ENCODE measurements at regions not wholly inside any gene's neighbourhood (a gene's known extent, or its start where the extent isn't known, plus 50 kb on each side); places are given as distances from the start of the nearest gene placed in this dataset.

DNA sequence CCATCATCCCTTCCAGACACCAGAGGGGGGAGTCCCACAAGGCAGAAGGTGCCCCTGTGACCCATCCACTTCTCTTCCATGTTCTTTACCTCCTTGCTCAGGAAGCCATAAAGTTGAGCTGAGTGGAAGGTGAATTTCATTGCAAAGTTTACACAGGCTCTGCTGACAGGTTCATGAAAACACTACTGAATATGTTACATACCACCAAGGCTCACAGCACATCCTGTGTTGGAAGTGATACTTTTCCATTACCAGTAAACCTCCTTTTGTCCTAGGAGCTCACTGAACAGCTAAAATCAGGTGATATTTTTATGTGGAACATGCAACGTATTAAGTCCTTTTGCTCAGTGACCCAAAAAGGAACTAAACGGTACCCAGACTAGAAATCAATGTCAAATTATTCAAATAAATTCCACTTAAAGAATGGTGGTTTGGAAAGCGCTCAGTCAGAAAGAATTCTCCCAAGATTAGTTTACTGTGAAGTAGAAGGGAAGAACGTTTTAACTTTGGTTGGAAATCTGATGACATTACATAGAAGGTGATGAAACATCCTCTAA is 196.2 kb upstream of the NUDT4 start:
- DNase-seq (ENCODE audit: low spot score) = no peak
- in situ Hi-C loops (cut with HindIII; ENCODE audit: low sequenced_read_pairs) = no loop called here

DNA sequence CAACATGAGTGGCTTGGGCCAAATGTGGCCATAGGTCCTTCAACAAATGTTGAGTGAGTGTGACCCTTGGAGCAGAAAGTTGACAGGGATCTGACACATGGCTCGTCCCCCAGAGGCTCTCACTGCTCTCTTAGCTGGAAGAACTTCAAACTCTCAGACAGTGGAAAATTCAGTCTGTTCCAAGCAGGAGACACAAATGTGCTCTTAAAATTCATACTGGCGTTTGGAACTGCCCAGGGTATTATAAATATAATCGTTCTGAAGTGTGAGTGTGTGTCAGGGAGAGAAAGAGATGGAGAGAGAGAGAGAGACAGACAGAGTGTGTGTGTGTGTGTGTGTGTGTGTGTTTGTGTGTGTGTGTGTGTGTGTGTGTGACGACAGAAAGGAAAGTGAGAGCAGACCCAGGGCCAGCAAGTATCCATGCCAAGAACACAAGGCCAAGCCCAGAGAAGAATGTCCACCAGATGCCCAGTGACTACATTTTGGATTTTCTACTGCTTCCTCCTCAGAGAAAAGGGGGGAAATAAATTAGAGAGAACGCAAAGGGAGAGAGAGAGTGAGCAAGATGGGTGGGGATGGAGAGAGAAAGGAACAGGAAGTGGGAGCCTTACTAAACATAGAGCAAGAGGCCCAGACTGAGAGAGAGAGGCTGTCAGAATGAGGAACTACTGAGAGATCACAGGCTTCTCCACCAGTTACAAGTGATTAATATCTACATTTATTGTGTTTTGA is 193.6 kb upstream of the NUDT4 start:
- in situ Hi-C loops (cut with HindIII; ENCODE audit: low sequenced_read_pairs) = no loop called here

DNA sequence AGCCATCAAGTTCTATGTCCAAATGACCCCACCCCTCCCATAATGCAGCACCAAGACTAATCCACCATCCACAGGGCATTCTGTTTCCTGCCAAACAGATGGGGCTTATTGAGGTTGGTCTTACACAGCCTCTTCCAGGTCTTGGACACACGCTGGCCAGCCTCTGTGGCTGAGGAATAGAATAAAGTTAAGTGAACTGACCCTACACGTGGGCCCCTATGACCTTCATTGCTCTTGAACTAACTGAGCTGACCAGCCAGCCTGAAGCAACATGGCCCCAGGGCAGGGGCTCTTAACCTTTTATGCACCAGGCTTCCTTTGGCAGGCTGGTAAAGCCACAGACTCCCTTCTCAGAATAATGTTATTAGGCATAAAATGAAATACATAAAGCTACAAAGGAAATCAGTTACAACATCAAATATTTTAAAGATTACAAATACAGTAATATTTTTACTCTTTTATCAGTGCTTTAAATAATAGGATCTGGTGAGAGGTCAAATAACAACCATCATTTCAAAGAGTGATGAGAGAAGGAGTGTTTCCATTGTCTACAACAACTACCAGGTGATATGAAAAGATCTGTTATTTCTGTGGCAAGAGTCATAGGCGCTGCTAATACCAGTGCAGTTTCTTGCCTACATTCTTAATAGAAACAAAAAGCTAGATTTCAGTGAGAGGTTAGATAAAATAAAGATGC is 192.9 kb upstream of the NUDT4 start:
- no peak for DNase-seq (ENCODE audit: low spot score)
- in situ Hi-C loops (cut with HindIII; ENCODE audit: low sequenced_read_pairs) = no loop called here

More for the DNA sequence above, 193.6 kb upstream of the NUDT4 start:
- DNase-seq (ENCODE audit: low spot score) = no peak

DNA sequence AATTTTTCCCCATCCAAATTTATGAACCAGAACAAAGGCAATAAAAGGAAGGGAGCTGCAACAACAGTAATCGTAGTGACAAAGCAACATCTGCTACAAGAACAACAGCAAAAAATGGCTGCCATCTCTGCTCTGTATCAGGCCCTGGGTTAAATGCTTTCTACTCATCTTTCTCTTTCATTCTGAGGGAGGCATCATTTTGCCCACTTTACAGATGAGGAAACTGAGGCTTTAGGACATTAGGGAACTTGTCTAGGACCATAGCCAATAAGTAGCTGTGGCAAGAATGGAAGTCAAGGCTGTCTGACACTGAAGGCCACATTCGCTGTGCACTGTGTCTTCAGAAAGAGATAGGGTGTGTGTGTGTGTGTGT is 192.4 kb upstream of the NUDT4 start:
- DNase-seq (ENCODE audit: low spot score) = no peak
- in situ Hi-C loops (cut with HindIII; ENCODE audit: low sequenced_read_pairs) = no loop called here

DNA sequence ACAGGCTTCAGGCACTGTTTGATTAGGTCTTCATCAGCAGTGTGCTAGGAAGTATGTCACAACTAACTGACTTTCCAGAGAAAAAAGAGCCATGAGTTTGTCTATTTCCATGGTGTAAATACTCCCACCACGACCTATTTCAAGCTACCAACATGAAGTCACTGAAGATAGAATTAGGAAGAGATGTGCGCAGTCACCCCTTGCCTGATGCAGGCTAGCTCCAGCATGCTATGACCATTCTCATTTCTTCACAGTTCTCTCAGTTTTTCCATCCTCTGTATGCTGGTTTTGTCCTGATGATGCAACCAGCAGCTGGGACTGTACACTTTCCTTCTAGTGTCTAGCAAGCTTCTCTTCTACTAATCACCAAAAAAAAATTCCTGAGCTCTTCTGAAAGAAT is 191.6 kb upstream of the NUDT4 start:
- no peak for DNase-seq (ENCODE audit: low spot score)
- in situ Hi-C loops (cut with HindIII; ENCODE audit: low sequenced_read_pairs) = no loop called here

DNA sequence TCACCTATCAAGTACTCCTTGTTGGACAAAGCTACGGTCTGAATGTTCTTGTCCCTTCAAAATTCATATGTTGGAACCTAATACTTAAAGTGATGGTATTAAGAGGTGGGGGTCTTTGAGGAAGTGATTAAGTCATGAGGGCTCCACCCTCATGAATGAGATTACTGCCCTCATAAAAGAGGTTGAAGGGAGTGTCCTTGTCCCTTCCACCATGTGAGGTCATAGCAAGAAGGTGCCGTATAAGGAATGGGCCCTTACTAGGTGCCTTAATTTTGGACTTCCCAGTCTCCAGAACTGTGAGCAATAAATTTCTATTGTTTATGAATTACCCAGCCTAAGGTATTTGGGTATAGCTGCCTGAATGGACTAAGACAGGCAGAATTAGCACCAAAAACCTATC is 191.1 kb upstream of the NUDT4 start:
- in situ Hi-C loops (cut with HindIII; ENCODE audit: low sequenced_read_pairs) = no loop called here
- DNase-seq (ENCODE audit: low spot score) = no peak

DNA sequence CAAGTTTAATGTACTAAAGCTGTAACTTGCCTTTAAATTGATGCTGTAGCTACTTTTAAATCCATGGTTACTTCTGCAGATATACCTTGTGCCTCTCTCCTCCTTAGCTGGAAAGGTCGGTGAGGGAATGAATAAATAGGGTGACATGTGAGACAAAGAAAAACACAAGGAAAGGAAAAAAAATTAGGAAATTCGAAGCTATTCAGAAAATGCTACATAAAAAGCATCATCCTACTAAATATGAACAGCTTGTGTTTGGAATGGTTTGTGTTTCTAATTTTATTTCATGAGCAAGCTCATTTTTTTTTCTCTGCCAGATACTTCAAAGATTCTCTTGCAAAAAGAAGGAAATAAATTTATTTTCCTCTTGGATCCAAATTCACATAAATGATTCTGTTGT is 186.3 kb upstream of the NUDT4 start:
- in situ Hi-C loops (cut with HindIII; ENCODE audit: low sequenced_read_pairs) = loop anchor here (10.0 kb wide), 1 partner anchor 57 kb away; no protein-coding TSS in a partner anchor
- no peak for DNase-seq (ENCODE audit: low spot score)

DNA sequence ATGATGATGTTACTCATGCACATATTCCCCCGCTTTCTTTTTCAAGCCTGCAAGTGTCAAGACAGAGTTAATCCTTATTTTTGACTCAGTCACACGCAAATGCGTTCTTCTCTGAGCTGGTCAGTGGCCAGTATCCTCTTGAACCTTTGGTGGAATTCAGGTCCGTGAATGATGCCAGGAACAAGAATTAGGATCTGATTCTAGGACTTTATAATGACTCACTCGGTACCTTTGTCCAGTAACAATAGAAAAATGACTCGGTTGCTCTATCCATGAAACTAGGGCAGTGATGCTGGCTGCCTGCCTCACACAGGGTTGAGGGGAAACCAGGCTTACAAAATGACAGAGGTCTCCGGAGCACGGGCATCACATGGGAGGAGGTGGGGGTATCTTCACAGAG is 185.8 kb upstream of the NUDT4 start:
- DNase-seq (ENCODE audit: low spot score) = no peak
- in situ Hi-C loops (cut with HindIII; ENCODE audit: low sequenced_read_pairs) = loop anchor here (10.0 kb wide), 1 partner anchor 57 kb away; no protein-coding TSS in a partner anchor

DNA sequence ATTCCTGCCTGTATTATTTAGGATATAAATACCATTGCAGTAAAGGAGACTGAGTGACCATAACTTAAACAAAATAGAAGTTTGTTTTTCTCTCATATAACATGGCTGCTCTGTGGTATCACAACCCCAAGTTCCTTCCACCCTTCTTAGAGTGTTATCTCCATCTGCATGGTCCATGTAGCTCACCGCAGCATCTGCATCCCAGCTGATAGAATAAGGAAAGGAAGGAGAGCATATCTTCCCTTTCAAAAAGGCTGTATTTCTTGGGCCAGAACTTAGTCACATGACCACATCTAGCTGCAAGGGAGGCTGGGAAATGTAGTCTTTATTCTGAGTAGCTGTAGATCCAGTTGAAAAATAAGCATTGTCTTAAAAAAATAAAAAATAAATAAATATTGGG is 184.8 kb upstream of the NUDT4 start:
- in situ Hi-C loops (cut with HindIII; ENCODE audit: low sequenced_read_pairs) = loop anchor here (10.0 kb wide), 1 partner anchor 58 kb away; no protein-coding TSS in a partner anchor
- no peak for DNase-seq (ENCODE audit: low spot score)

DNA sequence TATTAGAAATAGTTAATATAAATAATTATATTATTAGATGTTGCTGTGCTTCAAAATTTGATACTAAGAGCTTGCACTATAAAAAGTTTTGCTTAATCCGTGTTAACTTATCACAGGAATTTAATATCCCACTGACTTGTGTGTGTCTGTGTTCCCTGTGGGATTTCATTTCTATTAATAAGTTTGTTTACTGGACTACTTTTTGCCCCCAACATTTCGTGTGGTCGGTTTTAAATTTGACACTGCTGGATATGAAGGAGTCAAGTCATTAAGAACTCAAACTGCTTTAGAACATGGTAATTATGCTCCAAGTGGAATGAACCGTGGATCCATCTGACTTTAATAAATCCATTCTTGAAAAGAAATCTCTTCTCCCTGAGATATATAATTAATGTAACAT is 182.2 kb upstream of the NUDT4 start:
- DNase-seq (ENCODE audit: low spot score) = no peak
- in situ Hi-C loops (cut with HindIII; ENCODE audit: low sequenced_read_pairs) = loop anchor here (10.0 kb wide), 1 partner anchor 61 kb away; no protein-coding TSS in a partner anchor

DNA sequence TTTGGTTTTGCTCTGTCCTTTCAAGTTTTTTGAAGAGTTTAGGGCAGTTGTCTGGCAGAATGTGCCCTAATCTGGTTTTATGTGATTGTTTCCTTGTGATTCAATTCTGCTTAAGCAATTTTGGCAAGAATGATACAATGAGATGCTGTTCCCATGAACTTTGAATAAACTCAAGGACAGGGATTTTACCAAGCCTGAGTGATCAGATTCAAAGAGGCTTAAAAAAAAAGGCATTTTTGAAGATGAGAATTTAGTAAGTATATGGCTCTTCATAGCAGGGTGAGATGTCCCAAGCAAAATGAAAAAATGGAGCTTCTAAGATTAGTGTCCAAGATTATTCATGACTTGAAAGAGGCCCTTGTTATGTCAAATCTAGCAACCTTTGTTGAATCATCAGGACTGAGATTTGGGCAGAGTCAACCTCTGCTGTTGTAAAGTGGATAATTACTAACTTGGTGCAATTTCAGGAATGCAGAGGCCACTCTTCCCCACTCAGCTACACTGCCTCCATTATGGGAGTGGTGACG is 180.6 kb upstream of the NUDT4 start:
- no peak for DNase-seq (ENCODE audit: low spot score)
- in situ Hi-C loops (cut with HindIII; ENCODE audit: low sequenced_read_pairs) = loop anchor here (10.0 kb wide), 1 partner anchor 62 kb away; no protein-coding TSS in a partner anchor

DNA sequence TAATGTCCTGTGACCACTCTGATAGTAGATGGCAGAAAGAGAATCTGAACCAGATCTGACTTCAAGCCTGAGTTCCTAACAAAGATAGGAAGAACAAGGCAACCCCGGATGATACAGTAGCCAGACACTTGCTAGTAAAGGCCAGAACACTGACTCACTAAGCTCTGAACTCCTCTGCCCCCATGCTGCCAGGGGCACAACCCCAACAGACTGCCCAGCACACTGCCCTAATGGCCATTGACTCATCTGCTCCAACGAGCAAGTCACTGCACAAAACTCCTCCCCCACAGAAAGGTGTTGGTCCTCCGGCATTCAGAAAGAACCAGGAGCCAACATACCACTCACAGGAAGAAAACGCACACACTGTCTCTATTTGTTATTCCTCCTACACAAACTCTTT is 179.6 kb upstream of the NUDT4 start:
- no peak for DNase-seq (ENCODE audit: low spot score)
- in situ Hi-C loops (cut with HindIII; ENCODE audit: low sequenced_read_pairs) = loop anchor here (10.0 kb wide), 1 partner anchor 63 kb away; no protein-coding TSS in a partner anchor

DNA sequence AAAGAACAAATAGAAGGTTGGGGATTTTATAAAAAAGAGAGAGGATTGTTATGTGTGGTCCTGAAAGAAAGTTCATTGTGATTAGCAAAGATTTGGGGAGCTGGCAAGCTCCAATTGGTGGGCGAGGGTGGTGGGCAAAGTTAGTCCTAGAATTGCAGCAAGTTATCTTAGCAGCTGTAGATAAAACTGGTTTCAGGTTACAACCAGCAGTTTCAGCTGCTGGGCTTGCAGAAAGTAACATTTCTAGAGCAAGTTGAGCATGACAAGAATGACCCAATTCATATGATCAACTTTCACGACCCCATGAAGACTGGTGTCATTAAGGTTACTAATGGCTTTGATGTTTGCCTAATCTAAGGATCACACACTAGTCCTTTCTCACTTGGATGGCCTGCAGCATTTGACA is 177.9 kb upstream of the NUDT4 start:
- DNase-seq (ENCODE audit: low spot score) = no peak
- in situ Hi-C loops (cut with HindIII; ENCODE audit: low sequenced_read_pairs) = loop anchor here (10.0 kb wide), 1 partner anchor 65 kb away; no protein-coding TSS in a partner anchor

DNA sequence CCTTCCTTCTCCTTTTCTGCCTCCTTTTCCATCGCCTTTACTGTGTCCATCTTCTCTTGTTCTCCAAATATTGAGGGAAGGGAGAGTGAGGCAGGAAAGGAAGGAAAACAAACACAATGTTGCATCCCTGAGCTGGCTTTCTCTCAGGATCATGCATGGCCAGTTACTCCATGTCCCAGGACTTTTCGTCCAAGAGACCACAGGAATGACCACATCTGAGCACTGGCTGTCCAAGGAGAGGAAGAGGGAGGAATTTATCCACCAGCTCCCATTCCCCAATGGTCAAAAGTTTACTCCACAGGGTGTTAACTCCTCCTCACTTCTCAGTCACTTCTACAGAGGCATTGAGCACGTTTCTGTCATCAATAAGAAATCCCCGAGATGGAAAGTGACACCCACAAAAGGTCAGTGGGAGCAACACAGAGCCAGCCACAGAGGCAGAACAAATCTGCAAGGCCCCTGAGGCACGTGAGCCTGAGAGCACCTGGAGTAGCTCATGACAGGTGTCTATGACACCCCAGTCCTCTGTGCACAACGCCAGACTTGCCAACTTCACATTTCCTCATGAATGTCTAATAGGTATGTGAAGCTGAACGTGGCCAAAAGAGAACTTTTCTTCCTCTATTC is 177.3 kb upstream of the NUDT4 start:
- in situ Hi-C loops (cut with HindIII; ENCODE audit: low sequenced_read_pairs) = no loop called here
- no peak for DNase-seq (ENCODE audit: low spot score)

DNA sequence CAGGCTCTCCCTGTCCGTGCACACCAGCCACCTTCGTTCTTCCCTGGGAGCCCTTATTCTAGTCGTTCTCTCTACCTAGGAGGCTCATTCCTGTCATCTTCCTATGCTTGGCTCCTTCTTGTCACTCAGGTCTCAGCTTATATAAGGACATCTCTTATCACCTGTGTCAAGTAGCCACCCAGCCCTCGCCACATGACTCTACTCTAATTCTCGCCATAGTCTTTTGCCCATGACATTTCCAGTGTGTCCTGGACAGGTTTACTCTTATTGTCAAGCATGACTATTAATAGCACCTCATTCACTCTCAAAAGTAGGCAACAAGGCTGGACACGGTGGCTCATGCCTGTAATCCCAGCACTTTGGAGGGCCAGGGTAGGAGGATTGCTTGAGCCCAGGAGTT is 175.7 kb upstream of the NUDT4 start:
- in situ Hi-C loops (cut with HindIII; ENCODE audit: low sequenced_read_pairs) = no loop called here
- no peak for DNase-seq (ENCODE audit: low spot score)

DNA sequence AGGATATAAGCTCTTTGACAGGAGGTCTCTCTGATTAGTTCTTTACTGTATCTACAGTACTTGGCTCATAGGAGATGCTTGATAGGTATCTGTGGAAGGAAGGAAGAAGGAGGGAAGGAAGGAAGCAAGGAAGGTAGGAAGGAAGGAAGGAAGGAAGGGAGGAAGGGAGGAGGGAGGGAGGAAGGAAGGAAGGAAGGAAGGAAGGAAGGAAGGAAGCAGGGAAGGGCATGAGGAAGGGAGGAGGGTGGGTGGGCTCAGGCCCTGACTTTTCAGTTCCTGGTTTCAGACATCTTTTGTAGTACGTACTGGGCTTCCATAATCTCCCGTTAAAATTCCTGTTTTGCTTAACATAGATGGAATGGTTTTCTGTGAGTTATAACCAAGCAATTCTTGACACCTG is 175.0 kb upstream of the NUDT4 start:
- in situ Hi-C loops (cut with HindIII; ENCODE audit: low sequenced_read_pairs) = no loop called here
- no peak for DNase-seq (ENCODE audit: low spot score)

DNA sequence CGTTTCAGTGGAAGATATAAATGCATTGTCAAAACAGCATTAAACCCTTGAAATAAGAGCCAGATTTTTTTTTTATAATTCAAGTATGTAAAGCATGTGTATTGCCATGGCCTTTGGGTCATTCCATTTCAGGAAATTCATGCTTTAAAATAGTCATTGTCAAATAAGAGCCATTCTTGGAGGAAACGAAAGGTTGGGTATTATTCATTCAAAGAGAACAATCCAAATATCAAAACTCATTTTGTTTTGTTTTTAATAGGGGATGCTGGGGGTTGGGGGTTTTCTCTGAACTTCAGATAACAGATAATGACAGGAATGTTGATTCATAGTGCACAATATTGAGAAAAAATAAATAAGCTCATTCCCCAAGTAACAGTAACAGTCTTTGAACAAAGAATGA is 174.4 kb upstream of the NUDT4 start:
- no peak for DNase-seq (ENCODE audit: low spot score)
- in situ Hi-C loops (cut with HindIII; ENCODE audit: low sequenced_read_pairs) = no loop called here

DNA sequence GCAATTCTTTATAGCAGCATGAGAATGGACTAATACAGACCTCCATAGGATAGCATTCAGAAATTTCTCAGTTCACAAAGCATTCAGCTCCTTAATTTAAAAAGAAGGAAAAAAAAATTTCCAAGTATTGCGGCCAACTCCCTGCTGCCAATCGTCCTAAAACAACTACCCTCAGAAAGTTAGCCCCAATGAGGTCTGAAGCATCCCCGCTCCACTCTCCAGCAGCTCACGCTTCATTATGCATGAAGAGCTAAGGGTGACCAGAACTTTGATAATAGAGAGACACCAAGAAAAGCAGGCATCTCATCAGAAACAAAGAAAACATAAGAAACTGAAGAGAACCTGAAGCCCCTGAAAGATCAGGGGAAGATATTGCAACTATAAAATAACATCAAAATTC is 172.8 kb upstream of the NUDT4 start:
- no peak for DNase-seq (ENCODE audit: low spot score)

DNA sequence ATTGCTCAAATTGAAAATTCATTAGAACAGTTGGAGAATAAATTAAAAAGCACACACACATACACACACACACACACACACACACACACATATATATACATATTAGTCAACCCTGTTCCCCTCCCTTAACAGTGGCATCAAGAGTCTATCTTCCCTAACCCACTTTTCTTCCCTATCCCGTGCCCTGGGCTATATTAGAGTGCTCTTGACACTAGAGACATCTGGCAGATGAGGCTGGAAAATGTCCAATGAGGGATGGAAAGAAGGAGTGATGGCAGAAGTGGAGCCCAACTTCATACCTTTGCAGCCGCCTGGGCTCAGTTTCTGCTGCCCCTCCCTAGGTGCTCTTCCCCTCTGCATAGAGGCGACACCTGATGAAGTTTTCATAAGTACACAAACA is 172.4 kb upstream of the NUDT4 start:
- in situ Hi-C loops (cut with HindIII; ENCODE audit: low sequenced_read_pairs) = no loop called here
- no peak for DNase-seq (ENCODE audit: low spot score)

More for the DNA sequence above, 172.8 kb upstream of the NUDT4 start:
- in situ Hi-C loops (cut with HindIII; ENCODE audit: low sequenced_read_pairs) = no loop called here

DNA sequence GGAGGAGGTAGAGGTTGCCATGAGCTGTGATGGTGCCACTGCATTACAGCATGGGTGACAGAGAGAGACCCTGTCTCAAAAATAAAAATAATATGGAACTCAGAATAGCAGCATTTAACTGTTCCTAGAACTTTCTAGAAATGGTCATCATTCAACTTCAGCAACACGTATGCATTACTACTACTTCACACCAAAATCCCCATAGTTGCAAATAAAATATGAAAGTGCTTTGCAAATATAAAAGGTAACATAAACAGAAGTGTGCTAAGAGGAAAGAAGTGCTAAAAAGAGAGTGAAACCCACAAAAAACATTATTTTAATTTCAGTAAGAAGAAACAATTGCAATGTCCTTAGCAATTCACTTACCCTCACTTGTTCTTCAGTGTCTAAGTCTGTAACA is 169.7 kb upstream of the NUDT4 start:
- no peak for DNase-seq (ENCODE audit: low spot score)
- in situ Hi-C loops (cut with HindIII; ENCODE audit: low sequenced_read_pairs) = no loop called here
